K562 (cell line): ENCODE measurements at regions not wholly inside any gene's neighbourhood (a gene's known extent, or its start where the extent isn't known, plus 50 kb on each side); places are given as distances from the start of the nearest gene placed in this dataset.

Experiments used
- ATAC-seq: fragments of 200-7000 bp; cut with Tn5 transposase; 3 replicates; pipeline ENCODE4 v1.9.1; 2020; ENCODE audit warnings: moderate library complexity
- BruUV-seq: library from RNA; stranded (reverse); fragments of 400-500 nt; replicated peaks from 2 replicates; lab custom pipeline; 2021; lab: Mats Ljungman, UMichigan
- CTCF ChIA-PET: fragments of 300-600 bp; formaldehyde crosslinking; extraction: SDS; loops from one replicate; lab custom pipeline; 2021; ENCODE audit warnings: low intra/inter-chr PET ratio; lab: Yijun Ruan, JAX
- POLR2A ChIA-PET: fragments of 300-600, 350-650 bp; sonication (Branson Sonifier 250); formaldehyde crosslinking; extraction: SDS; loops from one replicate; lab custom pipeline; 2021; ENCODE audit warnings: antibody characterized with exemption, inconsistent platforms; lab: Yijun Ruan, JAX
- DNase-seq, 4 experiments: peaks; one replicate each; pipeline versions ENCODE4 v3.0.0 to v3.0.0-alpha.2; 2011 to 2018; ENCODE audit warnings: low spot score in 3 of 4, mixed read lengths in 3 of 4; ENCODE audit errors: extremely low read depth in 1 of 4
- FAIRE-seq: peaks from 2 replicates; lab custom pipeline; 2011; peaks lifted over from hg19 to GRCh38; lab: Jason Lieb, UNC
- H2AFZ ChIP-seq: 2 replicates; pipeline ENCODE4 v1.6.0; 2011; ENCODE audit warnings: low read depth, low read length, control low read depth, inconsistent platforms
- H3K27ac ChIP-seq: fragments of 200-600 bp; 3 replicates; pipeline ENCODE4 v1.8.0; 2011; ENCODE audit warnings: low read depth, mild to moderate bottlenecking, control low read depth, inconsistent platforms, low read length, moderate library complexity, mixed read lengths; ENCODE audit errors: extremely low read depth
- H3K27me3 ChIP-seq, 2 experiments: fragments of 300-600 bp in 1 of 2; 2 replicates in 1 of 2; 3 replicates in 1 of 2; pipeline versions ENCODE4 v1.6.0 to v1.8.0; 2011; ENCODE audit warnings: inconsistent platforms in 2 of 2, low read length in 2 of 2, mild to moderate bottlenecking in 1 of 2, mixed read lengths in 1 of 2, moderate library complexity in 1 of 2; ENCODE audit not compliant: control insufficient read depth in 2 of 2, insufficient read depth in 2 of 2
- H3K36me3 ChIP-seq: fragments of 300-600 bp; 3 replicates; pipeline ENCODE4 v1.8.0; 2011; ENCODE audit warnings: mild to moderate bottlenecking, low read length, inconsistent platforms; ENCODE audit not compliant: control insufficient read depth, insufficient read depth
- H3K4me1 ChIP-seq, 2 experiments: fragments of 200-600 bp in 1 of 2; replicated peaks in 1 of 2; 2 replicates in 1 of 2; 3 replicates in 1 of 2; pipeline versions ENCODE4 v1.5.1 to v1.8.0; 2011; ENCODE audit warnings: inconsistent platforms in 2 of 2, low read length in 2 of 2, mild to moderate bottlenecking in 1 of 2, mixed read lengths in 1 of 2, moderate library complexity in 1 of 2; ENCODE audit not compliant: control insufficient read depth in 2 of 2, insufficient read depth in 2 of 2
- H3K4me2 ChIP-seq: 2 replicates; pipeline ENCODE4 v1.6.1; 2011; ENCODE audit warnings: low read length, control low read depth, inconsistent platforms, mixed read lengths; ENCODE audit not compliant: insufficient read depth
- H3K4me3 ChIP-seq: fragments of 200-600 bp; sonication (generic), shearing (Covaris generic); 2 replicates; pipeline ENCODE4 v1.5.1; 2016; ENCODE audit warnings: control low read depth, inconsistent platforms
- H3K79me2 ChIP-seq: fragments of 200-600 bp; 3 replicates; pipeline ENCODE4 v1.8.0; 2011; ENCODE audit warnings: low read length, inconsistent platforms; ENCODE audit not compliant: control insufficient read depth, insufficient read depth
- H3K9ac ChIP-seq, 2 experiments: 2 replicates each; pipeline versions ENCODE4 v1.6.0 to v1.6.1; 2011; ENCODE audit warnings: low read depth in 2 of 2, low read length in 2 of 2, control low read depth in 1 of 2, inconsistent platforms in 1 of 2, mild to moderate bottlenecking in 1 of 2, mixed read lengths in 1 of 2; ENCODE audit not compliant: insufficient read depth in 1 of 2
- H3K9me1 ChIP-seq: one replicate; pipeline ENCODE4 v1.6.0; 2011; ENCODE audit warnings: inconsistent platforms, mild to moderate bottlenecking, low read length, moderate library complexity; ENCODE audit not compliant: control insufficient read depth, insufficient read depth
- H3K9me3 ChIP-seq: replicated peaks from 2 replicates; pipeline ENCODE4 v1.5.1; 2011; ENCODE audit warnings: low read depth, low read length, inconsistent platforms; ENCODE audit not compliant: control insufficient read depth, insufficient read depth
- H4K20me1 ChIP-seq: replicated peaks from 2 replicates; pipeline ENCODE4 v1.6.1; 2011; ENCODE audit warnings: low read length, inconsistent platforms, mixed read lengths; ENCODE audit not compliant: control insufficient read depth, insufficient read depth
- CUX1 ChIP-seq: fragments of 200-800 bp; sonication (Bioruptor generic); IDR thresholded peaks from 2 replicates; pipeline ENCODE4 v1.6.1; 2016; ENCODE audit warnings: missing genetic modification characterization, missing compliant biosample characterization
- ETV5 ChIP-seq: sonication (generic); formaldehyde crosslinking; IDR thresholded peaks from 2 replicates; pipeline ENCODE4 v1.4.0; 2020; ENCODE audit warnings: low read depth, mild to moderate bottlenecking, missing genetic modification reagents
- NFATC3 ChIP-seq: fragments of 450-650 bp; IDR thresholded peaks from 2 replicates; pipeline ENCODE4 v1.6.1; 2017; ENCODE audit warnings: mild to moderate bottlenecking
- POLR2G ChIP-seq: fragments of 200-400 bp; formaldehyde crosslinking; IDR thresholded peaks from 2 replicates; pipeline ENCODE4 v1.6.1; 2017; ENCODE audit warnings: low read depth, mild to moderate bottlenecking, antibody characterized with exemption, low read length, moderate library complexity
- ZNF134 ChIP-seq: fragments of 250-450 bp; sonication (Bioruptor Pico); conservative IDR thresholded peaks from 2 replicates; pipeline ENCODE4 v1.4.0; 2020
- WGBS: fragments of 100-300 bp; shearing (Covaris generic); methylation state at CpG from one replicate; pipeline ENCODE4 v1.1.6; 2016; ENCODE audit warnings: low coverage, mixed read lengths; ENCODE audit not compliant: insufficient coverage; ENCODE audit errors: missing lambda C conversion rate; 5-methylcytosine and 5-hydroxymethylcytosine counted together
- in situ Hi-C: fragments of 300-500 bp; cut with MboI; formaldehyde crosslinking; loops from 4 replicates; pipeline ENCODE4 v1.15.0; 2018; ENCODE audit warnings: inconsistent platforms, mixed read lengths
- intact Hi-C: fragments of 100-400 bp; cut with micrococcal nuclease; formaldehyde crosslinking; loops from 2 replicates; pipeline ENCODE4 v1.14.2; 2022

- WGBS: 0% methylated on average over 8 of the region's 8 CpGs
- TF ChIP-seq POLR2G (no peak), ZNF134 (peak; percentile 74), CUX1 (no peak), ETV5 (no peak), NFATC3 (no peak)
- no peaks in the 10 kb centered on the region for H3K36me3 ChIP-seq
- no peaks in the 10 kb centered on the region for H3K79me2 ChIP-seq
- DNase-seq: no peak
- no peak overlapping the region for H2AFZ ChIP-seq
- H3K4me3 ChIP-seq: no peak overlapping the region
- ATAC-seq: no peak
- H3K4me2 ChIP-seq: no peak overlapping the region
- no peak for FAIRE-seq
- in situ Hi-C loops: no loop called here
- H3K27ac ChIP-seq: no peak overlapping the region
- POLR2A ChIA-PET: no interaction called here
- no peaks in the 10 kb centered on the region; the same call in 1 of the 2 replicates for H4K20me1 ChIP-seq
- H3K9ac ChIP-seq: no peak overlapping the region
- CTCF ChIA-PET: no interaction called here
- no peaks in the 10 kb centered on the region for H3K9me3 ChIP-seq
- peaks cover 14 to 58% of the 10 kb centered on the region in 2 experiments; a peak in 4 of 5 replicates for H3K27me3 ChIP-seq
- no TSS peak for BruUV-seq
- intact Hi-C loops: no loop called here
- peaks cover 0 to 6% of the 10 kb centered on the region in 2 experiments; a peak in 2 of 5 replicates for H3K4me1 ChIP-seq
- H3K9me1 ChIP-seq: no peaks in the 10 kb centered on the region
Measured at GRCh38 chr6:169991913-169992312, 240.5 kb downstream of the ERMARD start.
